Thymus (tissue), 11 donors: ENCODE measurements at regions not wholly inside any gene's neighbourhood (a gene's known extent, or its start where the extent isn't known, plus 50 kb on each side); places are given as distances from the start of the nearest gene placed in this dataset.

ENCODE experiments used
- DNase-seq, 9 donors: peaks; one replicate each; pipeline ENCODE4 v3.0.0-alpha.2; 2013; ENCODE audit warnings: low spot score in 9 of 9, low read depth in 6 of 9, missing footprints in 1 of 9
- H3K27ac ChIP-seq, 2 donors: one replicate each; pipeline ENCODE4 v1.5.1; 2013; ENCODE audit warnings: control low read depth in 1 of 2, low read depth in 1 of 2, low read length in 1 of 2, mild to moderate bottlenecking in 1 of 2, moderate library complexity in 1 of 2
- H3K27me3 ChIP-seq, 2 donors: one replicate each; pipeline ENCODE4 v1.5.1; 2013; ENCODE audit warnings: low read length in 1 of 2; ENCODE audit not compliant: control insufficient read depth in 2 of 2, insufficient read depth in 1 of 2
- H3K36me3 ChIP-seq, 2 donors: one replicate each; pipeline ENCODE4 v1.5.1; 2013; ENCODE audit warnings: low read length in 1 of 2, mild to moderate bottlenecking in 1 of 2, moderate library complexity in 1 of 2; ENCODE audit not compliant: control insufficient read depth in 2 of 2, insufficient read depth in 2 of 2
- H3K4me1 ChIP-seq, 2 donors: one replicate each; pipeline ENCODE4 v1.5.1; 2013; ENCODE audit warnings: low read length in 2 of 2; ENCODE audit not compliant: control insufficient read depth in 2 of 2, insufficient read depth in 2 of 2
- H3K4me3 ChIP-seq, 2 donors: one replicate each; pipeline ENCODE4 v1.5.1; 2013; ENCODE audit warnings: low read length in 2 of 2, control low read depth in 1 of 2, mild to moderate bottlenecking in 1 of 2
- H3K9me3 ChIP-seq, 2 donors: one replicate each; pipeline ENCODE4 v1.5.1; 2013; ENCODE audit warnings: low read length in 1 of 2, mild to moderate bottlenecking in 1 of 2; ENCODE audit not compliant: control insufficient read depth in 2 of 2, insufficient read depth in 1 of 2
- WGBS: extraction: QIAGEN DNeasy Blood & Tissue Kit; methylation state at CpG from one replicate; pipeline ENCODE4 v1.1.7; 2013; 5-methylcytosine and 5-hydroxymethylcytosine counted together
- donor health status: healthy.

GRCh38 chr2:13014783-13015182 lies 298.0 kb downstream of the TRIB2 start:
- DNase-seq: no peak
- Histone ChIP-seq H3K36me3 (no peaks in the 10 kb centered on the region), H3K27me3 (no peaks in the 10 kb centered on the region), H3K4me1 (no peaks in the 10 kb centered on the region), H3K9me3 (no peaks in the 10 kb centered on the region), H3K27ac (no peak overlapping the region), H3K4me3 (no peak overlapping the region)
- 99% methylated on average over 3 of the region's 3 CpGs for WGBS

- WGBS: 97% methylated on average over 2 of the region's 2 CpGs
- Histone ChIP-seq H3K27me3 (no peaks in the 10 kb centered on the region), H3K36me3 (no peaks in the 10 kb centered on the region), H3K9me3 (no peaks in the 10 kb centered on the region), H3K4me3 (no peak overlapping the region), H3K4me1 (no peaks in the 10 kb centered on the region), H3K27ac (no peak overlapping the region)
- no peak for DNase-seq
These were observed 299.0 kb downstream of the TRIB2 start for GRCh38 chr2:13015532-13016320.

- H3K36me3 ChIP-seq: no peaks in the 10 kb centered on the region
- no peaks in the 10 kb centered on the region for H3K27me3 ChIP-seq
- no peak overlapping the region for H3K4me3 ChIP-seq
- no peaks in the 10 kb centered on the region for H3K4me1 ChIP-seq
- no peaks in the 10 kb centered on the region for H3K9me3 ChIP-seq
- DNase-seq: no peak
- no peak overlapping the region for H3K27ac ChIP-seq
- 96% methylated on average over 2 of the region's 2 CpGs for WGBS
These were observed 301.8 kb downstream of the TRIB2 start for GRCh38 chr2:13018490-13018889.

GRCh38 chr2:13019781-13020180 lies 303.0 kb downstream of the TRIB2 start:
- Histone ChIP-seq H3K9me3 (no peaks in the 10 kb centered on the region), H3K4me1 (no peaks in the 10 kb centered on the region), H3K36me3 (no peaks in the 10 kb centered on the region), H3K27me3 (no peaks in the 10 kb centered on the region), H3K4me3 (no peak overlapping the region), H3K27ac (no peak overlapping the region)
- no peak for DNase-seq
- 35% methylated on average over 3 of the region's 3 CpGs for WGBS

GRCh38 chr2:13020469-13020868 lies 303.7 kb downstream of the TRIB2 start:
- Histone ChIP-seq H3K4me1 (no peaks in the 10 kb centered on the region), H3K9me3 (no peaks in the 10 kb centered on the region), H3K27me3 (no peaks in the 10 kb centered on the region), H3K36me3 (no peaks in the 10 kb centered on the region), H3K4me3 (no peak overlapping the region), H3K27ac (no peak overlapping the region)
- 93% methylated on average over 3 of the region's 3 CpGs for WGBS
- DNase-seq: no peak

GRCh38 chr2:13021470-13021957 lies 304.8 kb downstream of the TRIB2 start:
- no peak for DNase-seq
- H3K4me1 ChIP-seq: no peaks in the 10 kb centered on the region
- no peak overlapping the region for H3K4me3 ChIP-seq
- H3K9me3 ChIP-seq: no peaks in the 10 kb centered on the region
- H3K36me3 ChIP-seq: no peaks in the 10 kb centered on the region
- WGBS: 85% methylated on average over 3 of the region's 3 CpGs
- H3K27ac ChIP-seq: no peak overlapping the region
- no peaks in the 10 kb centered on the region for H3K27me3 ChIP-seq

GRCh38 chr2:13030606-13031005 lies 313.9 kb downstream of the TRIB2 start:
- no peaks in the 10 kb centered on the region for H3K27me3 ChIP-seq
- H3K4me1 ChIP-seq: no peaks in the 10 kb centered on the region
- no peaks in the 10 kb centered on the region for H3K9me3 ChIP-seq
- 96% methylated on average over 2 of the region's 2 CpGs for WGBS
- H3K27ac ChIP-seq: no peak overlapping the region
- H3K36me3 ChIP-seq: no peaks in the 10 kb centered on the region
- H3K4me3 ChIP-seq: no peak overlapping the region
- peak in 1 of 9 donors; percentile 10 for DNase-seq

- Histone ChIP-seq H3K27ac (no peak overlapping the region), H3K4me3 (no peak overlapping the region), H3K4me1 (no peaks in the 10 kb centered on the region), H3K9me3 (peaks cover 1% of the 10 kb centered on the region in 2 donors), H3K36me3 (no peaks in the 10 kb centered on the region), H3K27me3 (no peaks in the 10 kb centered on the region)
- WGBS: 92% methylated on average over 1 of the region's 1 CpG
- DNase-seq: no peak
These were observed 318.1 kb downstream of the TRIB2 start for GRCh38 chr2:13034861-13035260.

- WGBS: 97% methylated on average over 3 of the region's 3 CpGs
- H3K27me3 ChIP-seq: no peaks in the 10 kb centered on the region
- no peaks in the 10 kb centered on the region for H3K4me1 ChIP-seq
- no peak for DNase-seq
- H3K4me3 ChIP-seq: no peak overlapping the region
- H3K27ac ChIP-seq: no peak overlapping the region
- H3K36me3 ChIP-seq: no peaks in the 10 kb centered on the region
- H3K9me3 ChIP-seq: peaks cover 3 to 10% of the 10 kb centered on the region in 2 donors
These were observed 319.1 kb downstream of the TRIB2 start for GRCh38 chr2:13035866-13036265.
